ENCODE measurements at regions not wholly inside any gene's neighbourhood (a gene's known extent, or its start where the extent isn't known, plus 50 kb on each side); places are given as distances from the start of the nearest gene placed in this dataset.
A peak's percentile ranks its signal among the peaks of the same experiment; 100 is the strongest.

DNA sequence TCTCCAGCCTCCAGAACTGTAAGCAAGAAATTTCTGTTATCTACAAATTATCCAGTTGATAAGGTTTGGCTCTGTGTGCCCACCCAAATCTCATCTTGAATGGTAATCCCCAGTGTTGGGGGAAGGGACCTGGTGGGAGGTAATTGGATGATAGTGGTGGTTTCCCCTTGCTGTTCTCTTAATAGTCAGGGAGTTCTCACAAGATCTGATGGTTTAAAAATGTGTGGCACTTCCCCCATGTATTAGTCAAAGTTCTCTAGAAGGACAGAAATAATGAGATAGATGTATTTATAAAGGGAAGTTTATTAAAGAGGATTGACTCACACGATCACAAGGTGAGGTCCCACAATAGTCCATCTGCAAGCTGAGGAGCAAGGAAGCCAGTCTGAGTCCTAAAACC, 56.2 kb upstream of the APBB1IP start:
- no peaks in the 10 kb centered on the region for H3K4me1 ChIP-seq
- no peak for TF ChIP-seq POLR2AphosphoS5 (IDR thresholded peaks at IDR 0.05)
- TF ChIP-seq, protein P1, sequence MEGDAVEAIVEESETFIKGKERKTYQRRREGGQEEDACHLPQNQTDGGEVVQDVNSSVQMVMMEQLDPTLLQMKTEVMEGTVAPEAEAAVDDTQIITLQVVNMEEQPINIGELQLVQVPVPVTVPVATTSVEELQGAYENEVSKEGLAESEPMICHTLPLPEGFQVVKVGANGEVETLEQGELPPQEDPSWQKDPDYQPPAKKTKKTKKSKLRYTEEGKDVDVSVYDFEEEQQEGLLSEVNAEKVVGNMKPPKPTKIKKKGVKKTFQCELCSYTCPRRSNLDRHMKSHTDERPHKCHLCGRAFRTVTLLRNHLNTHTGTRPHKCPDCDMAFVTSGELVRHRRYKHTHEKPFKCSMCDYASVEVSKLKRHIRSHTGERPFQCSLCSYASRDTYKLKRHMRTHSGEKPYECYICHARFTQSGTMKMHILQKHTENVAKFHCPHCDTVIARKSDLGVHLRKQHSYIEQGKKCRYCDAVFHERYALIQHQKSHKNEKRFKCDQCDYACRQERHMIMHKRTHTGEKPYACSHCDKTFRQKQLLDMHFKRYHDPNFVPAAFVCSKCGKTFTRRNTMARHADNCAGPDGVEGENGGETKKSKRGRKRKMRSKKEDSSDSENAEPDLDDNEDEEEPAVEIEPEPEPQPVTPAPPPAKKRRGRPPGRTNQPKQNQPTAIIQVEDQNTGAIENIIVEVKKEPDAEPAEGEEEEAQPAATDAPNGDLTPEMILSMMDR (IDR thresholded peaks at IDR 0.05), result no peak
- no peak for TF ChIP-seq POLR2A (IDR thresholded peaks at IDR 0.05)
- no peak for TF ChIP-seq EP300 (IDR thresholded peaks at IDR 0.05)
- H3K27ac ChIP-seq, result no peak overlapping the region
- WGBS, 5 donors, result 79 to 85% (median 82%) methylated on average over 1 of the region's 1 CpG
- no peaks in the 10 kb centered on the region for H3K36me3 ChIP-seq
- peaks cover 0 to 2% (median 0%) of the 10 kb centered on the region in 4 donors for H3K9me3 ChIP-seq
- H3K4me3 ChIP-seq, result no peak overlapping the region
- intact Hi-C loops (cut with DNase I; ENCODE audit: low total_unique reads), result no loop called here
- no peaks in the 10 kb centered on the region for H3K27me3 ChIP-seq
- no peak for DNase-seq

DNA sequence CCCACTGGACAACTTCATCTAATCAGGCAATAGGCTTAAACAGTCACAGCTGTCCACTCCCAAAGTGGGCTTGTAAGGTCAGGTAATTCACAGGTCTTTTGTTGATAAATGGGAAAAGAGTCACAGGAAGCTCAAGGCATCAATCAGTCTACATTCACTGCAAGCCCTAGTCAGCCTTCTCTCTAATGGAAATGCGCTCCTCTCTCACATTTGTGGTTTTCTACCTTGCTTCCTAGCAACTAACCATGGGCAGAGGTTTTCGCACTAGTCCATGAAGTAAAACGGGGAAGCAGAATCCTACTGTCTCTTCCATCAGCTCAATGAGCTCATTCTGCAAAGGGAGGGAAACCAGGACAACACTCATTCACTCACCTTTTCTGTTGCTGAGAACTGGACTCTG, 53.5 kb upstream of the APBB1IP start:
- peak in 1 of 2 donors; percentile 31 for DNase-seq
- TF ChIP-seq, protein P1 (IDR thresholded peaks at IDR 0.05), result no peak
- TF ChIP-seq POLR2A (IDR thresholded peaks at IDR 0.05), result no peak
- no peak for TF ChIP-seq EP300 (IDR thresholded peaks at IDR 0.05)
- no peak for TF ChIP-seq POLR2AphosphoS5 (IDR thresholded peaks at IDR 0.05)
- Histone ChIP-seq H3K27me3 (no peaks in the 10 kb centered on the region), H3K4me1 (no peaks in the 10 kb centered on the region), H3K9me3 (peaks cover 0 to 2% (median under 1%) of the 10 kb centered on the region in 4 donors), H3K4me3 (no peak overlapping the region), H3K36me3 (no peaks in the 10 kb centered on the region), H3K27ac (no peak overlapping the region)
- intact Hi-C loops (cut with DNase I; ENCODE audit: low total_unique reads), result no loop called here
- WGBS, 5 donors, result 72 to 83% (median 77%) methylated on average over 3 of the region's 3 CpGs

DNA sequence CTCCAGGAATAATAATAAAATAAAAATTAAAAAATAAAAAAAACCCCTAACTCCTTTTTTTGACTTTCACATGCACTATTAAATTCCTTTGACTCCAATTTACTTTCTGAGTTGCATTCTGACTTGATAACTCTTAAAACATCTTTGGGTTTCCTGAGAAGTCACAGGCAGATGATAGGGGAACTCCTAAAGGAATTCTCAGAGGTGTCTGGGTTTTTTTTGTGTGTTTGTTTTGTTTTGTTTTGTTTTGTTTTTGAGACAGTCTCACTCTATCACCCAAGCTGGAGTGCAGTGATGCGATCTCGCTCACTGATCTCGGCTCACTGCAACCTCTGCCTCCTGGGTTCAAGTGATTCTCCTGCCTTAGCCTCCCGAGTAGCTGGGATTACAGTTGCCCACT, 52.7 kb upstream of the APBB1IP start:
- TF ChIP-seq, protein P1 (IDR thresholded peaks at IDR 0.05), result no peak
- no peak for TF ChIP-seq POLR2A (IDR thresholded peaks at IDR 0.05)
- no peak for TF ChIP-seq POLR2AphosphoS5 (IDR thresholded peaks at IDR 0.05)
- H3K4me1 ChIP-seq, result no peaks in the 10 kb centered on the region
- H3K36me3 ChIP-seq, result no peaks in the 10 kb centered on the region
- no peak overlapping the region for H3K27ac ChIP-seq
- no peak overlapping the region for H3K4me3 ChIP-seq
- no peak for DNase-seq
- peaks cover 0 to 7% (median 3%) of the 10 kb centered on the region in 4 donors for H3K9me3 ChIP-seq
- intact Hi-C loops (cut with DNase I; ENCODE audit: low total_unique reads), result no loop called here
- WGBS, 5 donors, result 62 to 89% (median 74%) methylated on average over 4 of the region's 4 CpGs
- peaks cover 0 to 4% (median 0%) of the 10 kb centered on the region in 3 donors for H3K27me3 ChIP-seq

DNA sequence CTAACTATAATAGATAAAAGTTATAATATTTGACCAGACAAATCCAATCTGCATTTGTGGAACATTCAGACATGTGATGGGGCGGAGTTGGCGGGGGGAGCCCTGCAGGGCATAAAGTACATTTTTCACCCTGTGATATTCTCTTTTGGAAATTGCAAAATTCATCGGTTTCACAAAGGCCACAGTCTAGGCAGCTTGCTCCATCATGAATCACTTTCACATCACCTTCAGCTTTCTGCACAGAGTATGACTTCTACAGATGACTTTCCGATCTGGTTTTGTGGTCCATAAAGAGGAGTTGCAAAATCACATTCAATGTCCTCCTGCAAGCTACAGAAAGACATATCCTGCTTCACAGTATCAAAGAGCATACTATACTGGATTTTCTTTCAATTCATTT, 51.4 kb upstream of the APBB1IP start:
- H3K4me1 ChIP-seq, result peaks cover 0 to 4% (median 3%) of the 10 kb centered on the region in 4 donors
- peaks cover 0 to 15% (median 4%) of the 10 kb centered on the region in 3 donors for H3K27me3 ChIP-seq
- TF ChIP-seq POLR2A (IDR thresholded peaks at IDR 0.05), result no peak
- no peak for TF ChIP-seq EP300 (IDR thresholded peaks at IDR 0.05)
- no peak for TF ChIP-seq POLR2AphosphoS5 (IDR thresholded peaks at IDR 0.05)
- TF ChIP-seq, protein P1 (IDR thresholded peaks at IDR 0.05), result no peak
- H3K9me3 ChIP-seq, result peaks cover 0 to 16% (median 5%) of the 10 kb centered on the region in 4 donors
- 84 to 93% (median 91%) methylated on average over 4 of the region's 4 CpGs for WGBS, 5 donors
- DNase-seq, result no peak
- H3K36me3 ChIP-seq, result no peaks in the 10 kb centered on the region
- intact Hi-C loops (cut with DNase I; ENCODE audit: low total_unique reads), result no loop called here
- H3K27ac ChIP-seq, result no peak overlapping the region
- no peak overlapping the region for H3K4me3 ChIP-seq

All from stomach (tissue), 8 donors.